RWPE1 (cell line): ENCODE measurements at regions not wholly inside any gene's neighbourhood (a gene's known extent, or its start where the extent isn't known, plus 50 kb on each side); places are given as distances from the start of the nearest gene placed in this dataset.
A peak's percentile ranks its signal among the peaks of the same experiment; 100 is the strongest.

Source experiments
- CTCF ChIA-PET: fragments of 350-600 bp; sonication (Branson Sonifier 250); formaldehyde crosslinking; extraction: SDS; loops from one replicate; lab custom pipeline; 2021; lab: Yijun Ruan, JAX
- POLR2A ChIA-PET: fragments of 400-600 bp; formaldehyde crosslinking; extraction: SDS; loops from one replicate; lab custom pipeline; 2020; ENCODE audit warnings: antibody characterized with exemption; ENCODE audit not compliant: low non-redundant PET; lab: Yijun Ruan, JAX
- DNase-seq: peaks from one replicate; pipeline ENCODE4 v3.0.0; 2012; ENCODE audit warnings: low spot score
- H3K27ac ChIP-seq: fragments of 450-650 bp; 2 replicates; pipeline ENCODE4 v1.5.1; 2017
- TF ChIP-seq, protein P1 (sequence below): fragments of 450-650 bp; conservative IDR thresholded peaks from 2 replicates; pipeline ENCODE4 v1.5.1; 2017; ENCODE audit warnings: low read depth, mild to moderate bottlenecking

- no peak for DNase-seq
- ChIA-PET CTCF (interaction anchor here (1.5 kb wide), 1 partner anchor 29 kb away, joined by 5 read pairs; no protein-coding TSS in a partner anchor), POLR2A (no interaction called here)
- peak overlapping the region; percentile 100 for H3K27ac ChIP-seq
- TF ChIP-seq, protein P1, sequence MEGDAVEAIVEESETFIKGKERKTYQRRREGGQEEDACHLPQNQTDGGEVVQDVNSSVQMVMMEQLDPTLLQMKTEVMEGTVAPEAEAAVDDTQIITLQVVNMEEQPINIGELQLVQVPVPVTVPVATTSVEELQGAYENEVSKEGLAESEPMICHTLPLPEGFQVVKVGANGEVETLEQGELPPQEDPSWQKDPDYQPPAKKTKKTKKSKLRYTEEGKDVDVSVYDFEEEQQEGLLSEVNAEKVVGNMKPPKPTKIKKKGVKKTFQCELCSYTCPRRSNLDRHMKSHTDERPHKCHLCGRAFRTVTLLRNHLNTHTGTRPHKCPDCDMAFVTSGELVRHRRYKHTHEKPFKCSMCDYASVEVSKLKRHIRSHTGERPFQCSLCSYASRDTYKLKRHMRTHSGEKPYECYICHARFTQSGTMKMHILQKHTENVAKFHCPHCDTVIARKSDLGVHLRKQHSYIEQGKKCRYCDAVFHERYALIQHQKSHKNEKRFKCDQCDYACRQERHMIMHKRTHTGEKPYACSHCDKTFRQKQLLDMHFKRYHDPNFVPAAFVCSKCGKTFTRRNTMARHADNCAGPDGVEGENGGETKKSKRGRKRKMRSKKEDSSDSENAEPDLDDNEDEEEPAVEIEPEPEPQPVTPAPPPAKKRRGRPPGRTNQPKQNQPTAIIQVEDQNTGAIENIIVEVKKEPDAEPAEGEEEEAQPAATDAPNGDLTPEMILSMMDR = no peak
Measured at GRCh38 chr22:46087816-46088277, 62.5 kb upstream of the PPARA start.

- POLR2A ChIA-PET = no interaction called here
- CTCF ChIA-PET = interaction anchor here (0.7 to 0.9 kb wide), 2 partner anchors 28 to 573 kb away, joined by 3 to 5 read pairs; no protein-coding TSS in a partner anchor
- no peak for DNase-seq
- TF ChIP-seq, protein P1 = no peak
- H3K27ac ChIP-seq = peak overlapping the region; percentile 100
Measured at GRCh38 chr22:46088541-46089311, 61.6 kb upstream of the PPARA start.

DNA sequence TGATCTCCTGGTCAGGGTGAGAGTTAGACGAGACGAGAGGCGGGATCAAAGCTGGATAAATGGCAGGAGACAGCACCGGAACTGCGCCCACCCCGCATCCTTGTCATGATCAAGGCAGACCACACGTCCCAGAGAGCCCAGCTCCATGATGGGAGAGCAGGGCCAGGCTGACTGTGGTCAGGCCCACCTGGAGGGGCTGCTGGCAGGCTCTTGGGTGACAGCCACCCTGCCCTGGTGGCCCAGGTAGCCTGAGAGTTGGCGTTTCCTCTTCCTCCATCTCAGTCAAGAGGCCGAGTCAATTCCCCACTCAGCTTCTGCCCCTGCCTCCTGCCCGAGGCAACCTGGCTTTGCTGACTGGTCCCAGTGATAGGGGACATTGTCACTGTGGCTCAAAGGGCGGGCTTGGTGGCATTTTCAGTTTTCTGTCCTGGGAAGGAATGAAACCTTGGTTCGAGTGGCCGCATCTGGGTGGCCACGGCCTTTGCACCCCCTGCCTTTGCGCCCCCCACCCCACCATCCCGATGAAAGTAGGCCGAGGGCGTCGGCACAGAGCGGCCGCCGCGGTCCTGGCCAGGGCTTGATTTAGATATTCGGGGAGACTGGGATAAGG, 60.8 kb upstream of the PPARA start:
- CTCF ChIA-PET = interaction anchor here (0.7 kb wide), 1 partner anchor 572 kb away, joined by 3 read pairs; no protein-coding TSS in a partner anchor
- DNase-seq = no peak
- TF ChIP-seq, protein P1 = no peak
- POLR2A ChIA-PET = no interaction called here
- H3K27ac ChIP-seq = peak overlapping the region; percentile 100

DNA sequence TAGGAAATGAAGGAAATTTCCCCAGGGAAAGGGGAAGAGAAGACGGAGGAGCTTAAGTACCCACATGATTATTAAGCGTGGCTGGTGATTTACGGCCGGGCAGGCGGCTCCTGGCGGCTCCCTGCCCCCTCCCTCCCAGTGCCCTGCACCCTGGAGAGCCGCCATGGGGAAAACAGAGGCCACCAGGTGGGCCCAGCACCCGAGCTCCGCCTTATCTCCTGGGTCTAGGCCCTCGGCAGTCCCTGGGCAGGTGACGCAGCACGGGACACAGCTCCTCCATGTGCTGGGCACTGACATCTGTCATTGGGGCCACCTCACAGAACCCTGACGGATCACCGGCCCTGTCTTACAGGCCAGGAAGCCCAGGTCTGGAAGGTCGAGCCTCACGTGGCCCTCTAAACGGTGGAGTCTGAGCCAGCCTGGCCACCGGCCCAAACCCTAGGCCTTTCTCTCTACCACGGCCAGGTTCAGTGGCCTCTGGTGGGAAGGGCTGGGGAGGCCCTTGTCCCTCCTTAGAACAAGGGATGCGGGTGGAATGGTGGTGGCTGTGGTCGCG, 60.2 kb upstream of the PPARA start:
- ChIA-PET CTCF (no interaction called here), POLR2A (no interaction called here)
- peak overlapping the region; percentile 100 for H3K27ac ChIP-seq
- TF ChIP-seq, protein P1 = no peak
- DNase-seq = no peak

DNA sequence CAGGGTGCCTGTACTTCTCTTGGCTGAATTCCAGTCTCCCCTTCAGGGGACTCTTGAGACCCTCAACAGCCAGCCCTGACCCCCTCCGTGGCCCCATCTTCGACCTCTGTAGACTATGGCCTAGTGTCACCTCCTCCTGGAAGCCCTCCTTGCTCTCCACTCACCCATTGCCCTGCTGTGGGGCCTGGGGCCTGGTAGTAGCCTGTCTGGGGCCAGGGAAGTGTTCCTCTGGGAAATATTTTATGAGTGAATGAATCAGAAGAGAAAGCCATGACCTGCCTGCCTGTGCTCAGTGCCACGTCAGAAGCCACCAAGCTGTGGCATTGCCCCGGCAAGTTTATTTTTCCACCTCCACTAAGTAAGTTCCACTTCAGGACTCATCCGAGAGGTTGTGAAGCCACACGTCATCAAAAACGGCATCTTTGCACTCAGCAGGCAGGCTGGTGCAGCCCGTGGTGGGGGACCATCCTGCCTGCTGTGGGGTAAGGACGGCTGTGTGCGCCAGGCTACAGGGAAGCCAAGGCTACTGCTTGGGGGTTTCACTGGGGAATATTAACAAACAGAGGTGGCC, 59.6 kb upstream of the PPARA start:
- ChIA-PET CTCF (no interaction called here), POLR2A (no interaction called here)
- TF ChIP-seq, protein P1 = no peak
- no peak for DNase-seq
- peak overlapping the region; percentile 100 for H3K27ac ChIP-seq
